GM12878 (cell line): ENCODE measurements at regions not wholly inside any gene's neighbourhood (a gene's known extent, or its start where the extent isn't known, plus 50 kb on each side); places are given as distances from the start of the nearest gene placed in this dataset.

Experiments used
- ATAC-seq: fragments of 200-7000 bp; cut with Tn5 transposase; 3 replicates; pipeline ENCODE4 v1.9.1; 2020; ENCODE audit warnings: mild to moderate bottlenecking, moderate library complexity
- BruUV-seq: library from RNA; stranded (reverse); fragments of 400-500 nt; replicated peaks from 2 replicates; lab custom pipeline; 2021; lab: Mats Ljungman, UMichigan
- CTCF ChIA-PET: fragments of 300-600 bp; sonication (Branson Sonifier 250); formaldehyde crosslinking; extraction: SDS; loops from one replicate; lab custom pipeline; 2021; ENCODE audit warnings: inconsistent platforms; lab: Yijun Ruan, JAX
- POLR2A ChIA-PET: fragments of 350-600 bp; formaldehyde crosslinking; extraction: SDS; loops from one replicate; lab custom pipeline; 2021; ENCODE audit warnings: inconsistent platforms; lab: Charles Lee
- RAD21 ChIA-PET: fragments of 300-600 bp; sonication (Branson Sonifier 250); formaldehyde crosslinking; loops from one replicate; lab custom pipeline; 2023; ENCODE audit warnings: antibody characterized with exemption; ENCODE audit not compliant: unreplicated experiment; lab: Charles Lee
- SMC1A ChIA-PET: fragments of 300-600 bp; sonication (Branson Sonifier 250); formaldehyde crosslinking; loops from one replicate; lab custom pipeline; 2023; ENCODE audit not compliant: unreplicated experiment, uncharacterized antibody; lab: Charles Lee
- DNase-seq: peaks from one replicate; pipeline ENCODE4 v3.0.0-alpha.2; 2011; ENCODE audit warnings: low read depth, low spot score
- FAIRE-seq: peaks from 3 replicates; lab custom pipeline; 2011; peaks lifted over from hg19 to GRCh38; lab: Jason Lieb, UNC
- H2AFZ ChIP-seq: 2 replicates; pipeline ENCODE4 v1.6.0; 2011; ENCODE audit warnings: low read depth, low read length, control low read depth; ENCODE audit not compliant: control insufficient read depth
- H3K27ac ChIP-seq: 2 replicates; pipeline ENCODE4 v1.5.1; 2011; ENCODE audit warnings: control low read depth; ENCODE audit not compliant: control insufficient read depth, insufficient read depth
- H3K27me3 ChIP-seq, 2 experiments: replicated peaks in 1 of 2; 2 replicates each; pipeline versions ENCODE4 v1.6.0 to v1.6.1; 2011; ENCODE audit warnings: low read length in 1 of 2; ENCODE audit not compliant: control insufficient read depth in 2 of 2, insufficient read depth in 2 of 2
- H3K36me3 ChIP-seq, 2 experiments: 2 replicates each; pipeline ENCODE4 v1.5.1; 2011; ENCODE audit warnings: low read length in 1 of 2; ENCODE audit not compliant: control insufficient read depth in 2 of 2, insufficient read depth in 2 of 2
- H3K4me1 ChIP-seq: 2 replicates; pipeline ENCODE4 v1.6.1; 2011; ENCODE audit warnings: mild to moderate bottlenecking, low read length, moderate library complexity, mixed read lengths; ENCODE audit not compliant: control insufficient read depth, insufficient read depth
- H3K4me2 ChIP-seq: 2 replicates; pipeline ENCODE4 v1.6.0; 2011; ENCODE audit warnings: control low read depth; ENCODE audit not compliant: control insufficient read depth, insufficient read depth
- H3K4me3 ChIP-seq: fragments of 200-600 bp; sonication (generic); 2 replicates; pipeline ENCODE4 v1.5.1; 2016
- H3K79me2 ChIP-seq: 2 replicates; pipeline ENCODE4 v1.6.0; 2011; ENCODE audit warnings: low read length; ENCODE audit not compliant: control insufficient read depth, insufficient read depth
- H3K9ac ChIP-seq: 2 replicates; pipeline ENCODE4 v1.8.0; 2011; ENCODE audit warnings: low read length, control low read depth, mixed read lengths; ENCODE audit not compliant: control insufficient read depth, insufficient read depth
- H3K9me3 ChIP-seq: replicated peaks from 3 replicates; pipeline ENCODE4 v1.5.1; 2011; ENCODE audit warnings: mild to moderate bottlenecking, low read length; ENCODE audit not compliant: control insufficient read depth, insufficient read depth
- H4K20me1 ChIP-seq: 2 replicates; pipeline ENCODE4 v1.6.0; 2011; ENCODE audit not compliant: control insufficient read depth, insufficient read depth
- ATF7 ChIP-seq: fragments of 450-650 bp; IDR thresholded peaks from 2 replicates; pipeline ENCODE4 v1.6.1; 2016; ENCODE audit warnings: low read depth, mild to moderate bottlenecking
- BCL11A ChIP-seq: IDR thresholded peaks from 2 replicates; pipeline ENCODE4 v1.6.1; 2011; ENCODE audit warnings: low read depth, low read length
- BHLHE40 ChIP-seq, 2 experiments: fragments of 450-650 bp in 1 of 2; IDR thresholded peaks; 2 replicates each; pipeline ENCODE4 v1.6.1; 2011 to 2017; ENCODE audit warnings: low read depth in 2 of 2, borderline replicate concordance in 1 of 2, improper control_type of control experiment in 1 of 2, low read length in 1 of 2, mild to moderate bottlenecking in 1 of 2
- CHD1 ChIP-seq: IDR thresholded peaks from 2 replicates; pipeline ENCODE4 v1.6.1; 2012; ENCODE audit warnings: low read depth, low read length, improper control_type of control experiment
- CREM ChIP-seq: IDR thresholded peaks from 2 replicates; pipeline ENCODE4 v1.6.1; 2014; ENCODE audit warnings: antibody characterized with exemption, low read depth
- EED ChIP-seq: sonication (generic); IDR thresholded peaks from 2 replicates; pipeline ENCODE4 v1.6.1; 2016; ENCODE audit warnings: antibody characterized with exemption, low read depth
- EP300 ChIP-seq, 2 experiments: fragments of 150-350 bp in 1 of 2; IDR thresholded peaks; 2 replicates each; pipeline ENCODE4 v1.6.1; 2011 to 2012; ENCODE audit warnings: low read depth in 2 of 2, low read length in 2 of 2, borderline replicate concordance in 1 of 2, improper control_type of control experiment in 1 of 2, inconsistent platforms in 1 of 2; ENCODE audit not compliant: control insufficient read depth in 1 of 2
- IRF4 ChIP-seq: IDR thresholded peaks from 2 replicates; pipeline ENCODE4 v1.6.1; 2011; ENCODE audit warnings: low read depth, low read length
- JUNB ChIP-seq: IDR thresholded peaks from 2 replicates; pipeline ENCODE4 v1.6.1; 2016; ENCODE audit warnings: antibody characterized with exemption, mild to moderate bottlenecking
- KAT2A ChIP-seq: conservative IDR thresholded peaks from 2 replicates; pipeline ENCODE4 v1.6.1; 2011; ENCODE audit warnings: low read depth, low read length; ENCODE audit not compliant: control insufficient read depth
- MXI1 ChIP-seq: fragments of 150-350 bp; IDR thresholded peaks from 2 replicates; pipeline ENCODE4 v1.6.1; 2011; ENCODE audit warnings: low read depth, mild to moderate bottlenecking, inconsistent platforms, low read length, improper control_type of control experiment
- MYC ChIP-seq: IDR thresholded peaks from 2 replicates; pipeline ENCODE4 v1.6.1; 2011; ENCODE audit warnings: mild to moderate bottlenecking, low read length, moderate library complexity, inconsistent platforms; ENCODE audit not compliant: insufficient read depth, insufficient replicate concordance, insufficient read length, severe bottlenecking
- NFIC ChIP-seq: IDR thresholded peaks from 2 replicates; pipeline ENCODE4 v1.6.1; 2012; ENCODE audit warnings: low read depth, mild to moderate bottlenecking, inconsistent platforms, low read length, moderate library complexity
- PAX5 ChIP-seq: IDR thresholded peaks from 2 replicates; pipeline ENCODE4 v1.6.1; 2011; ENCODE audit warnings: low read depth, low read length, borderline replicate concordance
- PRDM15 ChIP-seq: fragments of 450-650 bp; formaldehyde crosslinking; IDR thresholded peaks from 2 replicates; pipeline ENCODE4 v1.4.0; 2020; ENCODE audit warnings: mild to moderate bottlenecking, moderate library complexity
- RAD51 ChIP-seq: fragments of 450-650 bp; IDR thresholded peaks from 2 replicates; pipeline ENCODE4 v1.6.1; 2016; ENCODE audit warnings: moderate library complexity, mild to moderate bottlenecking, inconsistent platforms
- RBBP5 ChIP-seq: fragments of 200-600 bp; sonication (generic); conservative IDR thresholded peaks from 2 replicates; pipeline ENCODE4 v1.6.1; 2016
- RELA ChIP-seq: fragments of 450-650 bp; IDR thresholded peaks from 2 replicates; pipeline ENCODE4 v1.8.0; 2014; ENCODE audit warnings: borderline replicate concordance; ENCODE audit not compliant: partially characterized antibody
- SMAD5 ChIP-seq: IDR thresholded peaks from 2 replicates; pipeline ENCODE4 v1.6.1; 2016; ENCODE audit warnings: antibody characterized with exemption, low read depth
- SPI1 ChIP-seq: IDR thresholded peaks from 2 replicates; pipeline ENCODE4 v1.6.1; 2011; ENCODE audit warnings: low read depth, mild to moderate bottlenecking, low read length, moderate library complexity, borderline replicate concordance; ENCODE audit not compliant: insufficient read depth
- STAT3 ChIP-seq: IDR thresholded peaks from 2 replicates; pipeline ENCODE4 v1.6.1; 2011; ENCODE audit warnings: low read depth, low read length, improper control_type of control experiment
- ZNF384 ChIP-seq: IDR thresholded peaks from 2 replicates; pipeline ENCODE4 v1.6.1; 2012; ENCODE audit warnings: low read depth, mild to moderate bottlenecking, low read length, improper control_type of control experiment, borderline replicate concordance
- ZNF622 ChIP-seq: fragments of 450-650 bp; IDR thresholded peaks from 2 replicates; pipeline ENCODE4 v1.6.1; 2017; ENCODE audit warnings: mild to moderate bottlenecking, inconsistent platforms
- whole genome bisulfite sequencing: methylation state at CpG from one replicate; pipeline ENCODE4 v1.1.6; 2016; ENCODE audit warnings: low lambda C conversion rate; ENCODE audit not compliant: insufficient replicate concordance, insufficient coverage; ENCODE audit errors: missing lambda C conversion rate; 5-methylcytosine and 5-hydroxymethylcytosine counted together
- in situ Hi-C: fragments of 300-500 bp; cut with MboI; formaldehyde crosslinking; loops from 9 replicates; pipeline ENCODE4 v1.14.3; 2018; ENCODE audit warnings: mixed read lengths
- intact Hi-C: fragments of 100-400 bp; cut with micrococcal nuclease; formaldehyde crosslinking; loops from one replicate; pipeline ENCODE4 v1.14.2; 2022; ENCODE audit not compliant: unreplicated experiment

DNA sequence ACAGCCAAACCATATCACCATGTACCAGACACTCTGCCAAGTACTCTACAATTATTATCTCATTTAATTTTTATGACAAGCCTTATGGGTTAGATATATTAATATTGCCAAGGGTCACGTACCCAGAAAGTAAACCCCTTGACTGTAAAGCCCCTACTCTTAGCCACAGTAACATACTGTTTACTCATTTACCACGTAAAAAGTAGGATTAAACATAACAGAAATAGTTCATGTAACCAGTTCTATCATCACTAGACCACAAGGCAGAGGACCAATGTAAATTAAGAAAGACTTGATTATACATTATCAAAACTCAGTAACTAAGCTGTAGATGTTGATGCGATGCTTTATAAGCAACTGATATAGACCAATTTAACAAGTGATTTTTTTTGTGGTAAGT is 101.5 kb upstream of the CNTNAP4 start (continued):
- TF ChIP-seq PRDM15 (CRISPR knock-in tag) (no peak), STAT3 (no peak), KAT2A (no peak), NFIC (no peak), ZNF384 (no peak), CHD1 (no peak), MYC (no peak), MXI1 (no peak), RBBP5 (no peak), ZNF622 (no peak)

DNA sequence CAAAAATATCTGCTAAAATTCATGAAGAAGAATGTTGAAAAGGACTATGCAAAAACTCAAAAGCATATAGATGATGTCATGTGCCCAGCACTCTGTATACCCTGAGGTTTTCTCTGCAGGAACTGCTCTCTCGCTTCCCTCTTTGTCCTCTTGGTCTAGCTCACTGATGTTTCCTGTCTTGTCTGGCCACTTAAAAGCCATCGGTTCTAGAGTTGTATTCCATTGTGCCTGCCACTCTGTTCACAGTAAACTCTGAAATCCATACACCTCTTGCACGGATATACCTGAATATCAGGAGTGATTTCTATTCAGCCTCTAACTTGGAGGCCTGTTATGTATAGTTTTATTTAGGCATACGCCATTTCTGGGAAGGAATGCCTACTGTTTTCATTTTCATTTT is 101.0 kb upstream of the CNTNAP4 start:
- Histone ChIP-seq H3K4me2 (peak overlapping the region; percentile 48; the same call in 1 of the 2 replicates), H3K79me2 (no peaks in the 10 kb centered on the region), H3K36me3 (no peaks in the 10 kb centered on the region), H3K4me1 (no peaks in the 10 kb centered on the region), H3K9me3 (no peaks in the 10 kb centered on the region), H3K4me3 (peak overlapping the region; percentile 33; the same call in 1 of the 2 replicates), H2AFZ (peak overlapping the region; percentile 37), H3K27ac (no peak overlapping the region), H3K27me3 (no peaks in the 10 kb centered on the region), H3K9ac (no peak overlapping the region), H4K20me1 (no peaks in the 10 kb centered on the region)
- FAIRE-seq (no peak), ATAC-seq (peak; percentile 96), DNase-seq (peak; percentile 13)
- 5% methylated on average over 4 of the region's 4 CpGs for WGBS
- ChIA-PET SMC1A (no interaction called here), CTCF (interaction anchor here (1.0 kb wide), 1 partner anchor 10 kb away, joined by 3 read pairs; no protein-coding TSS in a partner anchor), RAD21 (no interaction called here), POLR2A (no interaction called here)
- in situ Hi-C loops (no loop called here), intact Hi-C loops (no loop called here)
- BruUV-seq = no TSS peak
- TF ChIP-seq NFIC (0 out of 2 replicates have a peak, but pooled peaks have one; percentile 35), JUNB (peak; percentile 25; the same call in 1 of the 2 replicates), CREM (0 out of 2 replicates have a peak, but pooled peaks have one; percentile 43), ATF7 (peak; percentile 96), BHLHE40 (IDR thresholded peaks at IDR 0.05; ENCODE audit: borderline replicate concordance in 1 of 2, low read depth in 2 of 2, low read length in 1 of 2) (0 out of 4 replicates have a peak, but pooled peaks of 1 of the 2 experiments have one; percentile 7), BCL11A (0 out of 2 replicates have a peak, but pooled peaks have one; percentile 34), SPI1 (peak; percentile 64; the same call in 1 of the 2 replicates), RELA (no peak), PAX5 (no peak), EP300 (IDR thresholded peaks at IDR 0.05; ENCODE audit: borderline replicate concordance in 1 of 2, control insufficient read depth in 1 of 2, low read depth in 2 of 2, low read length in 2 of 2) (peak in 1 of 2 experiments; percentile 25; a peak in 1 of 4 replicates), SMAD5 (no peak), EED (peak; percentile 43; the same call in 1 of the 2 replicates), IRF4 (peak; percentile 54; the same call in 1 of the 2 replicates), RAD51 (0 out of 2 replicates have a peak, but pooled peaks have one; percentile 17)
